Transverse colon (tissue), 4 donors: ENCODE measurements at regions not wholly inside any gene's neighbourhood (a gene's known extent, or its start where the extent isn't known, plus 50 kb on each side); places are given as distances from the start of the nearest gene placed in this dataset.

ENCODE experiments used
- DNase-seq: peaks from one replicate; pipeline ENCODE4 v3.0.0-alpha.2; 2019
- H3K27ac ChIP-seq, 4 donors: fragments of 200-600 bp; sonication (generic); 2 replicates each; pipeline ENCODE4 v1.5.1; 2016 to 2018; ENCODE audit warnings: inconsistent platforms in 4 of 4
- H3K27me3 ChIP-seq: fragments of 200-600 bp; sonication (generic); 2 replicates; pipeline ENCODE4 v1.5.1; 2017; ENCODE audit warnings: inconsistent platforms
- H3K36me3 ChIP-seq, 4 donors: fragments of 200-600 bp; sonication (generic); 2 replicates each; pipeline ENCODE4 v1.5.1; 2017 to 2019; ENCODE audit warnings: inconsistent platforms in 4 of 4
- H3K4me1 ChIP-seq, 4 donors: fragments of 200-600 bp; sonication (generic); 2 replicates each; pipeline ENCODE4 v1.5.1; 2017 to 2020; ENCODE audit warnings: inconsistent platforms in 4 of 4
- H3K4me3 ChIP-seq, 4 donors: fragments of 200-600 bp; sonication (generic); 1 replicate in 1 of 4; 2 replicates in 3 of 4; pipeline versions ENCODE4 v1.5.1 to v1.6.1; 2017 to 2019; ENCODE audit warnings: inconsistent platforms in 4 of 4
- H3K9me3 ChIP-seq, 2 donors: fragments of 200-600 bp; sonication (generic); 2 replicates each; pipeline ENCODE4 v1.5.1; 2017 to 2019; ENCODE audit warnings: inconsistent platforms in 2 of 2
- CTCF ChIP-seq, 5 experiments: fragments of 200-600 bp in 3 of 5; fragments of 450-650 bp in 2 of 5; sonication (generic) in 3 of 5; IDR thresholded peaks; 1 replicate in 2 of 5; 2 replicates in 3 of 5; pipeline ENCODE4 v1.5.1; 2016 to 2017; ENCODE audit warnings: antibody characterized with exemption in 5 of 5, inconsistent platforms in 3 of 5, mild to moderate bottlenecking in 2 of 5, moderate library complexity in 1 of 5
- EP300 ChIP-seq: sonication (generic); formaldehyde crosslinking; IDR thresholded peaks from one replicate; pipeline ENCODE4 v1.6.1; 2017; ENCODE audit warnings: antibody characterized with exemption, low read depth
- POLR2A ChIP-seq: fragments of 450-650 bp; IDR thresholded peaks from one replicate; pipeline ENCODE4 v1.6.1; 2016; ENCODE audit warnings: antibody characterized with exemption, mild to moderate bottlenecking, moderate library complexity
- POLR2AphosphoS5 ChIP-seq, 3 donors: sonication (generic); formaldehyde crosslinking; IDR thresholded peaks; one replicate each; pipeline ENCODE4 v1.6.1; 2016; ENCODE audit warnings: antibody characterized with exemption in 3 of 3
- WGBS, 2 donors: methylation state at CpG; one replicate each; pipeline ENCODE4 v1.1.5; 2018; ENCODE audit warnings: low coverage in 1 of 2; 5-methylcytosine and 5-hydroxymethylcytosine counted together
- in situ Hi-C, 4 donors: fragments of 200-750 bp; cut with MboI; loops; one replicate each; pipeline versions ENCODE4 v1.15.0 to v1.15.1; 2017; ENCODE audit warnings: low sequenced_read_pairs in 3 of 4, low pct_ligation_motif_present in 1 of 4, low pct_unique_long_range_greater_than_20kb in 1 of 4
- intact Hi-C: fragments of 100-400 bp; cut with DNase I; formaldehyde crosslinking; loops from one replicate; pipeline ENCODE4 v1.15.1; 2023; ENCODE audit warnings: low total_unique reads

GRCh38 chr4:28776004-28776403 lies 1915.4 kb downstream of the STIM2 start:
- intact Hi-C loops: no loop called here
- no peaks in the 10 kb centered on the region for H3K9me3 ChIP-seq
- no peak overlapping the region for H3K27ac ChIP-seq
- no peaks in the 10 kb centered on the region for H3K36me3 ChIP-seq
- no peaks in the 10 kb centered on the region for H3K27me3 ChIP-seq
- in situ Hi-C loops: no loop called here
- WGBS, 2 donors: 85 to 96% methylated on average over 2 of the region's 2 CpGs
- H3K4me3 ChIP-seq: no peak overlapping the region
- no peak for DNase-seq
- TF ChIP-seq EP300 (no peak), POLR2AphosphoS5 (IDR thresholded peaks at IDR 0.05) (no peak), CTCF (IDR thresholded peaks at IDR 0.05) (no peak), POLR2A (no peak)
- no peaks in the 10 kb centered on the region for H3K4me1 ChIP-seq

GRCh38 chr4:28784188-28784587 lies 1923.5 kb downstream of the STIM2 start:
- Histone ChIP-seq H3K9me3 (no peaks in the 10 kb centered on the region), H3K27ac (no peak overlapping the region), H3K27me3 (no peaks in the 10 kb centered on the region), H3K4me3 (no peak overlapping the region), H3K36me3 (no peaks in the 10 kb centered on the region), H3K4me1 (no peaks in the 10 kb centered on the region)
- in situ Hi-C loops (no loop called here), intact Hi-C loops (no loop called here)
- no peak for TF ChIP-seq EP300
- no peak for TF ChIP-seq POLR2AphosphoS5 (IDR thresholded peaks at IDR 0.05)
- no peak for DNase-seq

DNA sequence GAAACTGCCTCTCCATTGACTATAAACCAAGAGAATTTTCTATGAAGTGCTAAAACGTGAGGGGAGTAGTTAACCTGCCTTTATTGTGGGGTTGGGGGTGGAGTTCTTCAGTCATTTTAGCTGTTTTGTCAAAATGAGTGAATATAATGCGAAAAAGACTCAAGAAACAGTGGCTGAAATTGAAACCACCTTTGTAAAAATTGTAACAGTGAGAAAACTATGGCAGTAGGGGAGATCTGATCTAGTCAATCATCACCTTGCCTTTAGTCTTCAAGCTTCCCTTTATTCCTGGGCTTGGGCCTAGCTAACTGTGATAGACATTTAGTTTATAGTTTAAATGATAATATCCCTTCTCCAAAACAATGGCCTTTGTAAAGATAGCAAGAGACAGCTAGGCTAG lies 1927.3 kb downstream of the STIM2 start:
- Histone ChIP-seq H3K27me3 (no peaks in the 10 kb centered on the region), H3K27ac (no peak overlapping the region), H3K4me1 (no peaks in the 10 kb centered on the region), H3K9me3 (no peaks in the 10 kb centered on the region), H3K36me3 (no peaks in the 10 kb centered on the region), H3K4me3 (no peak overlapping the region)
- in situ Hi-C loops: no loop called here
- DNase-seq: no peak
- 42 to 52% methylated on average over 2 of the region's 2 CpGs for WGBS, 2 donors
- intact Hi-C loops: no loop called here
- TF ChIP-seq POLR2A: no peak
- no peak for TF ChIP-seq CTCF (IDR thresholded peaks at IDR 0.05)
- TF ChIP-seq POLR2AphosphoS5 (IDR thresholded peaks at IDR 0.05): no peak
- TF ChIP-seq EP300: no peak

DNA sequence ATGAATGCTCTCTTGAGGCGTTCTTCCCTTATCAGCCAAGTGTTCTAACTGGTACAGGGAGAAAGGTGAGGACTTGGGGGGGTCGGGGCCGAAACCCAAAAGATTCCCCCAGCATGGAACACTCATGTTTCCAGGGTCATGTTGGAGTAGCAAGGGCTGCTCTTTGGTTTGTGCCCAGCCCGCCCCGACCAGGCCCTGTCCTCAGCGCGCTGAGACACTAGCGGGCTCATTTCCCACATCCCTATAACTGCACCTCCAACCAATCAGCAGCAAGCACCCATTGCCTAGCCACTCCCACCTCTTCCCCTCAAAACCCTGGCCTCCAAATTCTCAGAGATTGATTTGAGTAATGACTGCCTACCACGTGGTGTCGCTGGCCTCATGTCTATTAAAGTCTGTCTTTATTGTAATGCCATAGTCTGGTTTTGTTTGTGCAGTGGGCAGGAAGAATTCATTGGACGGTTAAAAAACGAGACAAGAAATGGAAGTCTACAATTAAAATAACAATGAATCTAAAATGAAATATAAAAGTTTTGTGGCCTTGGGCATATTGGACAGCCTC lies 1928.4 kb downstream of the STIM2 start:
- Histone ChIP-seq H3K4me1 (no peaks in the 10 kb centered on the region), H3K27me3 (no peaks in the 10 kb centered on the region), H3K27ac (no peak overlapping the region), H3K9me3 (no peaks in the 10 kb centered on the region), H3K4me3 (no peak overlapping the region), H3K36me3 (no peaks in the 10 kb centered on the region)
- TF ChIP-seq EP300 (no peak), CTCF (IDR thresholded peaks at IDR 0.05) (no peak), POLR2A (no peak), POLR2AphosphoS5 (IDR thresholded peaks at IDR 0.05) (no peak)
- DNase-seq: no peak
- WGBS, 2 donors: 70 to 75% methylated on average over 4 to 12 of the region's 12 CpGs
- intact Hi-C loops (no loop called here), in situ Hi-C loops (no loop called here)

DNA sequence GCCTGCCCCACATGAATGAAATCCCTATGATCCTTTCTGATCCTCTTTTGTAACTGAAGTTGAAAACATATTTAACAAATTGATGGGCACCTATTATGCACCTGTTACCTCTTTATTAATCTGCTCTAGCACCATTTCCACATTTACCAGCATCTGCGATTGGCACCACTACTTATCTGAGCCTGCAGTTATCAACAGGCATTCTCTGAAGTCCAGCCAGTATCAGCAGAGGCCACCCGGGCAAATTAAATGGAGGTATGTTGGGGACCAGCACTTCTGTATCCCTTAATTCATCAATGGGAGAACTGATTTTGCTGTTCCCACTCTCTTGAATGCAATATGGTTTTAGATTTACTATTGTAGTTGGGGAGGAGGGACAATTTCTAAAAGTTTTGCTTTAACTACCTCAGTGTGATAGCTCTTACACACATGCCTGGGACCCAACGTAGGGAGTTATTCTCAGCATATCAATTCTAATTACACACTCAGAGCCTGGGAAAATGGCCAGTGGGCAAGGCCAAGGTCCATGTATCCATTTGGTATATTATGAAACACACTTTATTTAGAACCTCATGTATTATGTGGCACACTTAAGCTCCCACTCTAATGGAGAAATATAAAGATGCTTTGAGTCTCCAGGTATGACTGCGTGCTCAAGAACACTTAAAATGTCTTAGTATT lies 1927.1 kb upstream of the PCDH7 start:
- TF ChIP-seq POLR2A (no peak), CTCF (IDR thresholded peaks at IDR 0.05) (no peak), EP300 (no peak), POLR2AphosphoS5 (IDR thresholded peaks at IDR 0.05) (no peak)
- Histone ChIP-seq H3K9me3 (no peaks in the 10 kb centered on the region), H3K4me1 (no peaks in the 10 kb centered on the region), H3K27me3 (no peaks in the 10 kb centered on the region), H3K4me3 (no peak overlapping the region), H3K36me3 (no peaks in the 10 kb centered on the region), H3K27ac (no peak overlapping the region)
- DNase-seq: no peak
- intact Hi-C loops: no loop called here
- WGBS, 2 donors: 69 to 71% methylated on average over 4 of the region's 4 CpGs
- in situ Hi-C loops: no loop called here
